ENCODE measurements at regions not wholly inside any gene's neighbourhood (a gene's known extent, or its start where the extent isn't known, plus 50 kb on each side); places are given as distances from the start of the nearest gene placed in this dataset.
A peak's percentile ranks its signal among the peaks of the same experiment; 100 is the strongest.

DNA sequence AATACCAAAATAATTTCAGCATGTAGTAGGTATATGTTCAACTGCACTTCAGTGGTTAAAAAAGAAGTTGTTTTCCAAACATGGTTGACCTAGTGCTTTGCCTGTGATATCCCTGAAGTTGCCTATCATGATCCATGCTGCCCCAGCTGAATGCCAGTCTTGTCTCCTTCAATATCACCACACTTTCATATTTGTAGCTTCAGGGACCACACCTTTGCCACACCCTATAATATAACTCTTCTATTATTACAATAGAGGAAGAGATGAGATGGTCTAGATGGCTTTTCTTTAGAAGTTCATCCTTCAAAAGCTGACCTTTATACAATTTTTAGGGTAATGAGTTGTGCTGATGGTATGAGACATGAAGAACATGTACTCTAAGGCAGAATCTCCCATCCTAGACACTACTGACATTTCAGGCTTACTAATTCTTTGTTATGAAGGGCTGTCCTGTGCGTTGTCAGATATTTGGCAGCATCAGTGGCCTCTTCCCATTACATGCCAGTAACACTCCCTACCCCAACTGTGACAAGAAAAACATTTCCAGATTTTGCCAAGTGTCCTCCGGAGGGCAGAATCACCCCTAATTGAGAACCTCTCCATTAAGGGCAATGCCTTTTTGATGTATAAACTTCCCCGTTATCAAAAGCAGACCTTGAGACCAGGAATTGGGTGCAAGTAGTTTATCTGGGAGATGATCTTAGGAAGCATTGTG, 76.2 kb upstream of the PLCL2 start:
- no peak for DNase-seq (ENCODE audit: low spot score)

- no peak for DNase-seq (ENCODE audit: low spot score)
These were observed 75.3 kb upstream of the PLCL2 start for GRCh38 chr3:16809482-16809881.

GRCh38 chr3:16809993-16810392, 74.8 kb upstream of the PLCL2 start:
- no peak for DNase-seq (ENCODE audit: low spot score)

DNA sequence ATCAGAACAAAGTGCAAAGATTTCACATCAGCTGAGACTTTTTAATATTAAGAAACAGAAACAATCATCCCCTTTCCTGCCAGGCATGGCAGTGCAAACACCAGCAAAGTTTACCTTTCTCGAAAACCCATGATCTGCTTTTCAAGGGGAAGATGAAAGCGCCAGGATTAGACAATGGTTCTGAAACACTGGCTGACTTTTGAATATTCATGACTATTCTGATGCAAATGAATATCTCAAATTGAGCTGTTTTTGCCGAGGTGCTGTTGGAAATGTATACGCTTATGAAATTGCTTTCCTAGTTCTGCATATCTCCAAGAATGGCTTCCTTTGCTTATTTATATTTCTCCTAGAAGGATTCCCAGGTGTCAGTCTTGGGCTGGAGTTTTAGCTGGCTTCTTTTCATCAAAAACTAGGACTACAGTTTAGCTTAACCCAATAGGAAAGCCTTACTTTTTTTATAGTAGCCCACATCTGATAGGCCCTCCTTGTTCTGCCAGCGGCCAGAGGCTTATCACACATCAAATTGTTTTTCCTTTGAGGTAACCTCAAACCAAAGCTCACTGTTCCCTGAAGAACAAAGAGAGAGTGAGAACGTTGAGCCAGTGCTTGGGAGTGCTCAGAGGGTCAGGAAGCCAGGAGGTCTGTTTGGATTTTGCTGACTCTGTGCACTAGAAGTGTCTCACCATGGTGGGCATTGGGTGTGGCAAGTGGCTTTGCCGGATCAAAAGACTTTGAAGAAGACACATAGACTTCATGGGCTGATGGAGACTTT, 74.0 kb upstream of the PLCL2 start:
- no peak for DNase-seq (ENCODE audit: low spot score)

- DNase-seq (ENCODE audit: low spot score) = no peak
These were observed 72.8 kb upstream of the PLCL2 start for GRCh38 chr3:16811950-16812349.

DNA sequence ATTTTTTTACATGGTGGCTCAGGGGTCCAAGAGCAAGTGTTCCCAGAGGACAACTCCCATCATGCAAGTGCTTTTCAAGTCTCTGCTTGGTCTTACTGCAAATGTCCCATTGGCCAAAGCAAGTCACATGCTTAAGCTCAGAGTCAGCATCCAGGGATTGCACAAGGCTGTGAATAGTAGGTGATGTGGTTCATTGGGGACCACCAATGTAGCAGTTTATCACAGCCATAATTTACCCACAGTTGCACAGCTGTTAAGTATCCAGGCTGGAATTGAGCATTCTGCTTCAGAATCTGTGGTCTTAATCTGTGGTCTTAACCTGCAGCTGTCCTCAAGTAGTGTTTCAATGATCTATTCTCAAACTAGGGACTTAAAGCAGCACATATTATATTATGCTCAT, 71.4 kb upstream of the PLCL2 start:
- no peak for DNase-seq (ENCODE audit: low spot score)

- no peak for DNase-seq (ENCODE audit: low spot score)
These were observed 68.5 kb upstream of the PLCL2 start for GRCh38 chr3:16816048-16816780.

- DNase-seq (ENCODE audit: low spot score) = no peak
These were observed 67.6 kb upstream of the PLCL2 start for GRCh38 chr3:16817197-16817596.

- DNase-seq (ENCODE audit: low spot score) = no peak
These were observed 66.6 kb upstream of the PLCL2 start for GRCh38 chr3:16818194-16818593.

DNA sequence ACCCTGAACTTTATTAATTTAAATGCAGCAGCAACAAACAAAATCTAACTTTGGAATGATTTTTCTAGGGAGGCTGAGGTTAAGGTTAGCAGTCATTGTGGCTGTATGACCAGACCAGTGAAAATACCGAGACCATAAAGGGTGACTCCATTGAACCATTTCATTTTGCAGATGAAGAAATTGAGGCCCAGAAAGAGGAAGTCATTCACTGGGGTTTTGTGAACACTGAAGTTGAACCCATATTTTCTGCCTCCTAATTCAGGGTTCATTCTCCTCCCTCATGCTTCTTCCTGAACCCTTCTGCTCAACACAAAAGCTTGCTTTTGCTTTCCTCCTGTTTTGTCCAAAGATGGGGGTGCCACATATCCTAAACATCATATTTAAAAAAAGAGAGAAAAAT, 65.8 kb upstream of the PLCL2 start:
- no peak for DNase-seq (ENCODE audit: low spot score)

DNA sequence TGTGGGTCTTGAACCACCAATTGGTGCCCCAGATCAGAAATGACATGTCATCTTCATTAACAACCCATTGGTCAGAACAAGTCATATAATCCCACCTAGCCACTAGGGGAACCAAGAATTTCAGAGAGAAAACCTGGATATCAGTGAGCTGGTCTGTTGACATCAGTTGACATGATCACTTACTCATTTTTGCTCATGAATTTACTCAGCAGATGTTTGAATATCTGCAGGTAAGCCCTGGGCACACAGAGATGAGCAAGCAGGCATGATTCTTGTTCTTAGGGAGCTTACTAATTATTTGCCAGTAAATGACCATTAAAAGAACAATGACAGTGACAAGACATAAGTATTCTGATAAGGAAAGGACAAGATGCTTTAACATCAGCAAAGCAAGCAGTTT, 64.3 kb upstream of the PLCL2 start:
- DNase-seq (ENCODE audit: low spot score) = no peak

GRCh38 chr3:16821053-16821452, 63.7 kb upstream of the PLCL2 start:
- DNase-seq (ENCODE audit: low spot score) = no peak

DNA sequence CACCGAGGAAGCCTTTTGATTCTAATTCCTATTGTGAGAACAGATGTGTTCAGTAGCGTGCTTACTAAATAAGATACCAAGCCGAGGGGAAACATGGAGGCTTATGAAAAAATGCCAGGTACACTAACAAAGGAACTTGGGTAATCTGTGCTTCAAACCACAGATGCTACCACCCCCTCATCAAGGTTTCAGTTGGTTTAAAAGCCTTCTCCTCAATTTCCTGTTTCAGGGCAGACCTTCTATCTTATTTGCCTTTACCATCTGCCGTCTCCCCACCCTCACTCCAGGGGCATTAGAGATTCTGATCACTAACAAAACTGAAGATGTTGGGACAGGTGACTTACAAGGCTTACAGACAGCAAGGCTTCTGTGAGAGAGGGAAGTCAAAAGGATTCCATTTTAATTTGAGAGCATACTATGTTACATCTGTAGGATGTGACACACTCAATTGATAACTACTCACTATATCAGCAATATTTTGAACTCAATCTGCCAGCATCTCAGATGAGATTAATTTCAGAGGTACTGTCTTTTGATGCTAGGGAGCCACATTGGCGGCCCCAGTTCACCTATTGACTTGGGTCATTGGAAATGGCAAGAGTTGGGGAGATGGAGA, 60.6 kb upstream of the PLCL2 start:
- no peak for DNase-seq (ENCODE audit: low spot score)

- DNase-seq (ENCODE audit: low spot score) = no peak
These were observed 59.0 kb upstream of the PLCL2 start for GRCh38 chr3:16825617-16826204.

GRCh38 chr3:16828815-16829214, 55.9 kb upstream of the PLCL2 start:
- peak; percentile 66 for DNase-seq (ENCODE audit: low spot score)

DNA sequence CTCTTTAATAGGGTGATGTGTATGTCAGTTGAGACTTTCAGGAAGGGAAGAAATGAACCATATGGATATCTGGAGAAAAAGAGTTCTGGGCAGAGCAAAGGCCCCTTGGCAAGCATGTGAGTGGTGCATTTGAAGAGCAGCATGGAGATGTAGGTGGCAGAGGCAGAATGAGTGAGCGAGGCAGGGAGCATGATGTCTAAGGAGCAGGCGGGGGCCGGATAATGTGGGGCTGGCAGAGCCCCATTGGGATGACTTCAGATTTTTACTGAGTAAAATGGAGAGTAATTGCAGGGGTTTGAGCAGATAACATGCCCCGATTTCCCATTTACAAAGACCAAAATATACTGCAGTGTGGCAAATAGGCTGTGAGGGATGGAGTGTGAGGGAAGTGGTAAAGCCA, 52.9 kb upstream of the PLCL2 start:
- DNase-seq (ENCODE audit: low spot score) = no peak

DNA sequence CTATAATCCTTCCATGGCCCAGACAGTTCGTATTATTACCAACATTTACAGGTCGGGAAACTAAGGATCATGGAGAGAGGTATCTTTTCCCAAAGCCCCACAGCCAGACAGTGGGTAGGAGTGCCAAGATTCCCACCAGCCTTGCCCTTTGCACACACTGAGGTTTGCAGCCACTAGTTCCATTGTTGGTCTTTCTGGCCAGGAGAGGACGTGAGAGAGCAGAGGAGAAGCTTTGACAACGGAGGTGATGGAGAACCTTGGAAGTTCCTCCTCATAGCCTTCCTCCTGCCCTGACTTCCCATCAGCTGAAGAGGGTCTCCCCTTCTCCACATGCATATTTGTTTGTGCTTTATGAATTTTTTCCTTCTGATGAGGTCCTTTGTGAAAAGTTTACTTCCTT, 50.5 kb upstream of the PLCL2 start:
- no peak for DNase-seq (ENCODE audit: low spot score)

DNA sequence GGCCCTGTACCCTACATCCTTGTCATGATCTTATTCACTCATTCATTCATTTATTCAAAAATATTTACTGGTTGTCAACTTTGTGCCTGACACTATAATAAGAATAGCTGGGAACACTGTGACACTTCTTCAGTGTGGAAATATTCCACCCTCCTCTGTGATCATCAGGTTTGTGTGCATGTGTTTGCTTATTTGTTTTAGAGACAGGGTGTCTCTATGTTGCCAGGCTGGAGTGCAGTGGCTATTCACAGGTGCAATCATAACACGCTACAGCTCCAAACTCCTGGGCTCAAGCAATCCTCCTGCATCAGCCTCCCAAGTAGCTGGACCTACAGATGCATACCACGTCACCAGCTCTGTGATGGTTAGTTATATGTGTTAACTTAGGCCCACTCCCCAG, 50.0 kb upstream of the PLCL2 start:
- no peak for DNase-seq (ENCODE audit: low spot score)
